Globus pallidus (tissue), 1 donor: ENCODE measurements at regions not wholly inside any gene's neighbourhood (a gene's known extent, or its start where the extent isn't known, plus 50 kb on each side); places are given as distances from the start of the nearest gene placed in this dataset.
"Not testable (repeated sequence)": the region's sequence is repeated elsewhere in the genome, so short reads cannot be mapped to it uniquely, and the experiment has no call there.

Source experiments
- DNase-seq: peaks from one replicate; pipeline ENCODE4 v3.0.0-alpha.2; 2015; ENCODE audit warnings: low spot score

GRCh38 chr3:39558775-39559306, 91.4 kb downstream of the MOBP start:
- DNase-seq: no peak

GRCh38 chr3:39559543-39559942, 92.1 kb downstream of the MOBP start:
- DNase-seq: no peak

- no peak for DNase-seq
Measured at GRCh38 chr3:39568508-39568907, 101.0 kb downstream of the MOBP start.

- no peak for DNase-seq
Measured at GRCh38 chr3:39569095-39569494, 101.6 kb downstream of the MOBP start.

GRCh38 chr3:39573392-39573791, 105.9 kb downstream of the MOBP start:
- no peak for DNase-seq

GRCh38 chr3:39577541-39577940, 110.1 kb downstream of the MOBP start:
- DNase-seq: no peak

GRCh38 chr3:39586215-39586614, 118.7 kb downstream of the MOBP start:
- DNase-seq: not testable (repeated sequence)

GRCh38 chr3:39587113-39587512, 119.6 kb downstream of the MOBP start:
- no peak for DNase-seq

GRCh38 chr3:39590806-39591205, 123.3 kb downstream of the MOBP start:
- peak; percentile 20 for DNase-seq

GRCh38 chr3:39592311-39593050, 125.0 kb downstream of the MOBP start:
- DNase-seq: no peak

GRCh38 chr3:39593341-39593740, 125.9 kb downstream of the MOBP start:
- DNase-seq: no peak

GRCh38 chr3:39601241-39601640, 133.8 kb downstream of the MOBP start:
- DNase-seq: no peak

- no peak for DNase-seq
Measured at GRCh38 chr3:39605837-39606236, 138.4 kb downstream of the MOBP start.

GRCh38 chr3:39626198-39626597, 158.7 kb downstream of the MOBP start:
- no peak for DNase-seq

- DNase-seq: no peak
Measured at GRCh38 chr3:39631136-39631535, 163.7 kb downstream of the MOBP start.

- DNase-seq: no peak
Measured at GRCh38 chr3:39637807-39638206, 170.3 kb downstream of the MOBP start.

- DNase-seq: no peak
Measured at GRCh38 chr3:39638301-39638700, 170.8 kb downstream of the MOBP start.

GRCh38 chr3:39639344-39640236, 169.8 kb upstream of the MYRIP start:
- no peak for DNase-seq

- no peak for DNase-seq
Measured at GRCh38 chr3:39641274-39641673, 168.1 kb upstream of the MYRIP start.

- DNase-seq: no peak
Measured at GRCh38 chr3:39644176-39644575, 165.2 kb upstream of the MYRIP start.

- not testable (repeated sequence) for DNase-seq
Measured at GRCh38 chr3:39651256-39651655, 158.2 kb upstream of the MYRIP start.

- DNase-seq: no peak
Measured at GRCh38 chr3:39651993-39652739, 157.2 kb upstream of the MYRIP start.
